ENCODE measurements at regions not wholly inside any gene's neighbourhood (a gene's known extent, or its start where the extent isn't known, plus 50 kb on each side); places are given as distances from the start of the nearest gene placed in this dataset.
"Not testable (repeated sequence)": the region's sequence is repeated elsewhere in the genome, so short reads cannot be mapped to it uniquely, and the experiment has no call there.

DNA sequence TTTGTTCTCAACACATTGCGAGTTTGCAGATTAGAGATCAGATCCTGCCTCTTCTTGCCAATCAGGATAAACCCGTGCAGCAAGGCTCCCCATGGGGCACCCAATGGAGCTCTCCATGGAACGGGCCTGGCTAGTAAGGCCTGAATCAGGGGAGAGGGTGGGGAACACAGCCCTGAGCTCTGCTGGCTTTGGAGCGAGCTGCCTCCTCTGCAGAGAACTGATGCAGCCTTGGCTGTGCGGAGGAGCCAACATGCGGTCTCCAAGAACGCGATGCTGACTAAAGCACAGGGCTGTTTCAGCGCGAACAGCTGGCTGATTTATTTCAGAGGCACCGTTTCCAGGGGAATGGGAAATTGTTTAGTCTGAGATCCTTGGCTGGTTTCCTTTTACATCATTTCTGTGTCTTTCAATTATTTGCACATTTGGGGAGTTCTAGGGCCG is 139.7 kb downstream of the TSEN15 start:
- DNase-seq (ENCODE audit: low spot score): no peak
- TF ChIP-seq CTCF (IDR thresholded peaks at IDR 0.05; ENCODE audit: extremely low read depth, missing control alignments): no peak

- no peak for DNase-seq (ENCODE audit: low spot score)
- no peak for TF ChIP-seq CTCF (IDR thresholded peaks at IDR 0.05; ENCODE audit: extremely low read depth, missing control alignments)
These were observed 141.3 kb downstream of the TSEN15 start for GRCh38 chr1:184192796-184193195.

GRCh38 chr1:184193451-184193850 is 141.9 kb downstream of the TSEN15 start:
- no peak for DNase-seq (ENCODE audit: low spot score)
- TF ChIP-seq CTCF (IDR thresholded peaks at IDR 0.05; ENCODE audit: extremely low read depth, missing control alignments): no peak

DNA sequence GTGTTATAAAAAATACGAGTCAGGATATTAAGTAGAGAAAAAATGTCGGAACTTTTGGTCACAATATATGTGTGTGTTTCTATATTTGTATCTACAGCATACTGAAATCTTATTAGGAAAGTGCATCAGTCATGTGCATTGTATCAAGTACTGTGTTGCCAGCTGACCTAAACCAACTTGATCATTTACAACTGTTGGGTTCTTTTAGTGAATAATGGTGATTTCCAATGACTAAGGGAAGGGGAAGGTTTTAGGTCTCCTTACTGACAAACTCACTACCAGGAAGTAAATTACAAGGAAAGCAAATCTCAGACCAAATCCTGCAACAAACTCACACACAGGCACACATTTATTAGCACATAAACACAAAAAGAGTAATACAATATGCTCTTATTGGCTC is 142.7 kb downstream of the TSEN15 start:
- DNase-seq (ENCODE audit: low spot score): no peak
- no peak for TF ChIP-seq CTCF (IDR thresholded peaks at IDR 0.05; ENCODE audit: extremely low read depth, missing control alignments)

GRCh38 chr1:184195722-184196121 is 144.2 kb downstream of the TSEN15 start:
- not testable (repeated sequence) for DNase-seq (ENCODE audit: low spot score)

DNA sequence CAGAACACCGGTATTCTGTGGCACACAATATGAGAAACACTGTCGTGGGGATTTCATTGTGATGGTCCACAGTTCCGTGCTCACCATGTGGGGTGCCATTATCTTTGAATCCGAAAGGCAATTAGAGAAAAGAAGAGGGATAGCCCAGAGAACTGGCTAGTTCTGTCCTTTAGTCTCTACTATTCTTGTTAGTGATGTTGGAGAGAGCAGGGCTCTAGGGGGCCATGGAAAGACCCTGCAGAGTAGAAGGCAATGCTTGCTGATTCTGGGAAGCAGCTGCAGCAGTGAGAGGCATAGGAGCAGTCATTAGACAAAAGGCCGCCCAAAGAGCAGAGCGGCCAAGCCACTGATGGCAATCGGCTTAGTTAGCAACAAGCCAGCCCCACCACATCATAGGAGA is 146.3 kb downstream of the TSEN15 start:
- no peak for DNase-seq (ENCODE audit: low spot score)
- no peak for TF ChIP-seq CTCF (IDR thresholded peaks at IDR 0.05; ENCODE audit: extremely low read depth, missing control alignments)

DNA sequence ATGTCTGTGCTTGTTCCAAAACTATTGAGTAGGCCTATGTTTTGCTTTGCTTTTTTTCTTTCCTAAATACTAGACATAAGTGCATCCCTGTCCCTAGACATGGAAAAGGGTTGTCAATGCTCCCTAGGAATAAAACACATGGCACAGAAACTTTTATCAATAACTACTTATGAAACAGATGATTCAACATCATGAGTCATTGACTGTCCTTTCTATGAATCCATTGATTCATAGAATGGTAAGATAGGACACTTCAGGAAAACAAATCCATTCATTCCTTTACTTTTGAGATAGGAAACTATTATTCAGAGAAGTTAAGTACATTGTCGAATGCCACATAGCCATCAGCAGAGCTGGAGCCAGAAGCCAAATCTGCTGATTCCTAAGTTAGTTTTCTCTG is 147.5 kb downstream of the TSEN15 start:
- TF ChIP-seq CTCF (IDR thresholded peaks at IDR 0.05; ENCODE audit: extremely low read depth, missing control alignments): no peak
- DNase-seq (ENCODE audit: low spot score): no peak

DNA sequence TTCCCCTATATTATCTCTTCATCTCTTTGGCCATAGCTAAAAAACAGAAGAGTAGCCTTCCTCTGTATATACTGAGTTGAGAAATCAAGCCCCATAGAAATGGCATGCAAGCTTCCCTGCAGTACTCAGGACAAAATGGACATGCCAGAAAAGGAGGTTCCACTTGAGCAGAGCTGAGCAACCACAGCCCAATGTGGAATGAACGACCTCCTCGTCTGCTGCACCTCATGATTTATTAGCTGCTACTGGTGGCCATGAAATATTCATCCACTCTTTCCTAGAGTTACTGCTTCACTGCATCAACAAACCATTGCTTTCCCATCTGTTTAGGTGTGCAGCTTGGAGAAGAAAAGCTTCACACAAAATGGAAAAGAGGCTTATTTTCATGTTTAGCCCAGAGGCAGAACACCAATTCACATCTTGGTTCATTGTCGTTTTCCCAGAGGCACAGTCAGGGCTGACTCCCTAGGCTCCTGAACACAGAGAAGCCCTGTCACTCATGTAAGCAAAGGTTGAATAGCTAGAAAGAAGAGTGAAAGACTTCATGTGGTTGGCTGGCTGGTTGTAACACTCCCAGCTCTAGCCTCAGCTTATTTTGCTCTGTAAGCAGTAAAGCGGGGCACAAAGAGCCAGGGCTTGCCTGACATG is 148.0 kb downstream of the TSEN15 start:
- DNase-seq (ENCODE audit: low spot score): no peak
- TF ChIP-seq CTCF (IDR thresholded peaks at IDR 0.05; ENCODE audit: extremely low read depth, missing control alignments): no peak

Data from GM20000 (cell line).